Thyroid gland (tissue), 4 donors: ENCODE measurements at regions not wholly inside any gene's neighbourhood (a gene's known extent, or its start where the extent isn't known, plus 50 kb on each side); places are given as distances from the start of the nearest gene placed in this dataset.

ENCODE experiments used
- DNase-seq, 2 donors: peaks; one replicate each; pipeline ENCODE4 v3.0.0-alpha.2; 2019
- H3K27ac ChIP-seq, 3 donors: fragments of 200-600 bp; sonication (generic); 1 replicate in 2 of 3; 2 replicates in 1 of 3; pipeline ENCODE4 v1.5.1; 2016 to 2019; ENCODE audit warnings: mild to moderate bottlenecking in 1 of 3, moderate library complexity in 1 of 3
- H3K27me3 ChIP-seq: fragments of 200-600 bp; sonication (generic); one replicate; pipeline ENCODE4 v1.5.1; 2019
- H3K36me3 ChIP-seq, 2 donors: fragments of 200-600 bp; sonication (generic); one replicate each; pipeline ENCODE4 v1.5.1; 2016 to 2019
- H3K4me1 ChIP-seq, 2 donors: fragments of 200-600 bp; sonication (generic); one replicate each; pipeline ENCODE4 v1.5.1; 2017 to 2019
- H3K4me3 ChIP-seq, 3 donors: fragments of 200-600 bp; sonication (generic); replicated peaks in 1 of 3; 1 replicate in 2 of 3; 2 replicates in 1 of 3; pipeline ENCODE4 v1.5.1; 2016; ENCODE audit warnings: mild to moderate bottlenecking in 1 of 3
- H3K9me3 ChIP-seq: fragments of 200-600 bp; sonication (generic); one replicate; pipeline ENCODE4 v1.5.1; 2017
- POLR2A ChIP-seq, 2 donors: fragments of 450-650 bp; IDR thresholded peaks; one replicate each; pipeline ENCODE4 v1.6.1; 2017; ENCODE audit warnings: antibody characterized with exemption in 2 of 2, mild to moderate bottlenecking in 2 of 2, moderate library complexity in 1 of 2
- WGBS, 2 donors: methylation state at CpG; one replicate each; pipeline ENCODE4 v1.1.5; 2017; 5-methylcytosine and 5-hydroxymethylcytosine counted together
- intact Hi-C: fragments of 100-400 bp; cut with DNase I; formaldehyde crosslinking; loops from one replicate; pipeline ENCODE4 v1.15.1; 2023
- TF ChIP-seq, protein P1 (sequence below), 6 experiments: fragments of 200-600 bp in 3 of 6; fragments of 450-650 bp in 3 of 6; sonication (generic) in 3 of 6; IDR thresholded peaks; one replicate each; pipeline ENCODE4 v1.5.1; 2016 to 2019; ENCODE audit warnings: antibody characterized with exemption in 6 of 6, mild to moderate bottlenecking in 2 of 6, inconsistent platforms in 1 of 6, moderate library complexity in 1 of 6

DNA sequence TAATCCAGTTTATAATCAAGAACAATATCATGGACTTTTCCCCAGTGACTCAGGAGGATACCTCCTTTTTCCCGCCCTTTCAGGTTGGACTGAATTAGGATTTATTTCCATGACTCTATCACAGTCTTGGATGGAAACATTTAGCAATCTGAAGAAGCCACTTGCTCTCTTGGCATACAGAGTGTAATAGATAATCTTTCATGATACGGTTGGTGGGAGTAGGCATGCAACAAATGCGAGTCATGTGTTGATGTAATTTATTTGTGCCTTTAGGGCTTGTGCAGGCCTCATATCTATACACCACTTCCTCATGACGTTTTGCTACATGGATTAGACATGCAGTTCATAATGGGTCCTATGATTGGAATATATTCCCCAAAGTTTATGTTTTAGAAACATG lies 54.2 kb upstream of the MCTP2 start:
- H3K4me1 ChIP-seq, result no peaks in the 10 kb centered on the region
- H3K9me3 ChIP-seq, result no peaks in the 10 kb centered on the region
- TF ChIP-seq, protein P1, sequence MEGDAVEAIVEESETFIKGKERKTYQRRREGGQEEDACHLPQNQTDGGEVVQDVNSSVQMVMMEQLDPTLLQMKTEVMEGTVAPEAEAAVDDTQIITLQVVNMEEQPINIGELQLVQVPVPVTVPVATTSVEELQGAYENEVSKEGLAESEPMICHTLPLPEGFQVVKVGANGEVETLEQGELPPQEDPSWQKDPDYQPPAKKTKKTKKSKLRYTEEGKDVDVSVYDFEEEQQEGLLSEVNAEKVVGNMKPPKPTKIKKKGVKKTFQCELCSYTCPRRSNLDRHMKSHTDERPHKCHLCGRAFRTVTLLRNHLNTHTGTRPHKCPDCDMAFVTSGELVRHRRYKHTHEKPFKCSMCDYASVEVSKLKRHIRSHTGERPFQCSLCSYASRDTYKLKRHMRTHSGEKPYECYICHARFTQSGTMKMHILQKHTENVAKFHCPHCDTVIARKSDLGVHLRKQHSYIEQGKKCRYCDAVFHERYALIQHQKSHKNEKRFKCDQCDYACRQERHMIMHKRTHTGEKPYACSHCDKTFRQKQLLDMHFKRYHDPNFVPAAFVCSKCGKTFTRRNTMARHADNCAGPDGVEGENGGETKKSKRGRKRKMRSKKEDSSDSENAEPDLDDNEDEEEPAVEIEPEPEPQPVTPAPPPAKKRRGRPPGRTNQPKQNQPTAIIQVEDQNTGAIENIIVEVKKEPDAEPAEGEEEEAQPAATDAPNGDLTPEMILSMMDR (IDR thresholded peaks at IDR 0.05), result no peak
- no peak for TF ChIP-seq POLR2A (IDR thresholded peaks at IDR 0.05)
- WGBS, 2 donors, result 81 to 92% methylated on average over 4 of the region's 4 CpGs
- no peak for DNase-seq
- no peaks in the 10 kb centered on the region for H3K36me3 ChIP-seq
- intact Hi-C loops, result no loop called here
- H3K27ac ChIP-seq, result no peak overlapping the region
- no peaks in the 10 kb centered on the region for H3K27me3 ChIP-seq
- no peak overlapping the region for H3K4me3 ChIP-seq

DNA sequence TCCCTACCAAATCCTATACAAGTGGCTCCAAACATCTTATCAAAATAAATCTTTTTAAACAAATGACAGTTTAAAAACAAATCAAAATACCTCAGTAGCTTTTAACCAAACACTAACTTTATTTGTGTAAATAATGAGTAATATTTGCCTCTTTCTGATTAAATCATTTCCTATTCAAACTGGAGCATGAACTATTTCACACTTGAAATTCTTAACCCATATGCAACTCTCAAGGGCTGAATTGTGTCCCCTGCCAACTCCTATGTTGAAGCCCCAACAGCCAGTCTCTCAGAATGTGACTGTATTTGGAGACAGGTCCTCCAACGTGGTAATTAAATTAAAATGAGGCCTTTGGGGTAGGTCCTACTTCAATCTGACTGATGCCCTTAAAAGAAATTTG lies 55.9 kb upstream of the MCTP2 start:
- intact Hi-C loops, result no loop called here
- Histone ChIP-seq H3K4me3 (no peak overlapping the region), H3K27ac (no peak overlapping the region), H3K4me1 (no peaks in the 10 kb centered on the region), H3K9me3 (no peaks in the 10 kb centered on the region), H3K36me3 (no peaks in the 10 kb centered on the region), H3K27me3 (no peaks in the 10 kb centered on the region)
- TF ChIP-seq, protein P1 (IDR thresholded peaks at IDR 0.05), result no peak
- no peak for TF ChIP-seq POLR2A (IDR thresholded peaks at IDR 0.05)
- DNase-seq, result no peak
- 45 to 64% methylated on average over 1 of the region's 1 CpG for WGBS, 2 donors

DNA sequence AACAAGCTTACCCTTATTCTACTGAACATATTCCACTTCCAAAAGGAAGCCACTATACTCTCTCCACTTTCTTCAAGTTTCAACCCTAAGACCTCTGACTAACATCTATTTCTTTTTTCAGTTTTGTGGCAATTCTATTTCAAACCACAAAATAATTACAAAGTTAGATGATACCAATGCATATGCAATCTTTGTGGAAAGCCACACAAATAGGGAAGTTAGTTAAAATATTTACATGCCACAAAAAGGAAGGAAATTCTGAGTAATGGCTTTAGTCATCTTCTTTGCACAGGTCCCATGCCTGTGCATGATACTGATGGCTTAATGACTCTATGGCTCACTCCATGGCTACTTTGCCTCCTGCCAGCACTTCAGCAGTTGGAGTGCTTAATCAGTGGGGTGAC lies 57.0 kb upstream of the MCTP2 start:
- no peak for DNase-seq
- TF ChIP-seq POLR2A (IDR thresholded peaks at IDR 0.05), result no peak
- TF ChIP-seq, protein P1 (IDR thresholded peaks at IDR 0.05), result no peak
- Histone ChIP-seq H3K27ac (no peak overlapping the region), H3K4me1 (no peaks in the 10 kb centered on the region), H3K9me3 (no peaks in the 10 kb centered on the region), H3K36me3 (no peaks in the 10 kb centered on the region), H3K4me3 (no peak overlapping the region), H3K27me3 (no peaks in the 10 kb centered on the region)
- intact Hi-C loops, result no loop called here

DNA sequence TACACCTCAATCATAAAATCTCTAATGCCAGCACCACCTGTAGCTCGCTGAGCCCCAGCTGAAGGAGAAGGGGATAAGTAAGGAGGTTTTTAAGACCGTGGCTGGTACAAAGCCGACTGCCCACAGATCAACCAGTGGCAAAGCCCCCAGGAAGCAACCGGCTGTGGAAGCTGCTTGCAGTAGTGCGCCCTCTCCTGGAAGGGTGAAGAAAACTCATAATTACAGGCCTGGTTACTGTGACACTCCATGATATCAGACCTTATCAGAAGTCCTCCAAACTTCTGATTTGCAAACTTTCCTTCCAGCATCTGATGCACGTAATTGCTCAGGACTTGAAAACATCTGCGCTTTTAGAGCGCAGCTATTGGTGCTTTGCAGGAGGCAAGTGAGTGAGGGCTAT lies 63.1 kb upstream of the MCTP2 start:
- no peaks in the 10 kb centered on the region for H3K9me3 ChIP-seq
- no peaks in the 10 kb centered on the region for H3K27me3 ChIP-seq
- intact Hi-C loops, result no loop called here
- no peak for TF ChIP-seq POLR2A (IDR thresholded peaks at IDR 0.05)
- TF ChIP-seq, protein P1 (IDR thresholded peaks at IDR 0.05), result no peak
- H3K36me3 ChIP-seq, result no peaks in the 10 kb centered on the region
- DNase-seq, result no peak
- no peaks in the 10 kb centered on the region for H3K4me1 ChIP-seq
- H3K4me3 ChIP-seq, result no peak overlapping the region
- no peak overlapping the region for H3K27ac ChIP-seq
- 88 to 89% methylated on average over 8 of the region's 8 CpGs for WGBS, 2 donors

DNA sequence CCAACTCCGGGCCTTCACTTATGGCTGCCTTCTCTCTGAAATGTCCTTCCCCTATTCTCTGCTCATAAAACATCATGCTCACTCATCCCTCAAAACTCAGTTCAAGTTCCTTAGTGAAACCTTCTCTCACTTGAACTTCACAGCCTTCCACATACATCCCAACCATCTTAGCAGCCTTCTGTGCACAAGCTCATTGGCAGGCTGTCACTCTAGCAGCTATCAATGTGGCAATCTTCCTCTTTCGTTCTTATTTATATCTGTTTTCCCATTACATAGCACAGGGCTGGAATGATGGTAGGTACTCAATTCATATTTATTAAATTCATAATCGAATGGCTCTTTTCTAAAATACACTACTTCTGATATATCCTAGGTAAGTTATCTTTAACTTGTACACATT lies 66.4 kb upstream of the MCTP2 start:
- Histone ChIP-seq H3K4me1 (no peaks in the 10 kb centered on the region), H3K27ac (no peak overlapping the region), H3K9me3 (no peaks in the 10 kb centered on the region), H3K36me3 (no peaks in the 10 kb centered on the region), H3K4me3 (no peak overlapping the region), H3K27me3 (no peaks in the 10 kb centered on the region)
- DNase-seq, result no peak
- intact Hi-C loops, result loop anchor here (2.0 kb wide), 1 partner anchor 160 kb away; no protein-coding TSS in a partner anchor
- 87 to 93% methylated on average over 3 of the region's 3 CpGs for WGBS, 2 donors
- TF ChIP-seq, protein P1 (IDR thresholded peaks at IDR 0.05), result no peak
- no peak for TF ChIP-seq POLR2A (IDR thresholded peaks at IDR 0.05)
